Prostate gland (tissue), 2 donors: ENCODE measurements at regions not wholly inside any gene's neighbourhood (a gene's known extent, or its start where the extent isn't known, plus 50 kb on each side); places are given as distances from the start of the nearest gene placed in this dataset.

Experiments
- CTCF ChIP-seq, 4 experiments: fragments of 200-600 bp in 2 of 4; fragments of 450-650 bp in 2 of 4; sonication (generic) in 2 of 4; IDR thresholded peaks; 1 replicate in 3 of 4; 2 replicates in 1 of 4; pipeline ENCODE4 v1.5.1; 2016 to 2019; ENCODE audit warnings: antibody characterized with exemption in 4 of 4, mild to moderate bottlenecking in 2 of 4, moderate library complexity in 2 of 4
- POLR2A ChIP-seq: fragments of 450-650 bp; IDR thresholded peaks from one replicate; pipeline ENCODE4 v1.6.1; 2016; ENCODE audit warnings: antibody characterized with exemption, mild to moderate bottlenecking
- POLR2AphosphoS5 ChIP-seq: sonication (generic); formaldehyde crosslinking; IDR thresholded peaks from one replicate; pipeline ENCODE4 v1.6.1; 2017; ENCODE audit warnings: antibody characterized with exemption

- TF ChIP-seq CTCF (IDR thresholded peaks at IDR 0.05) (no peak), POLR2AphosphoS5 (no peak), POLR2A (no peak)
Measured at GRCh38 chr10:109456566-109457301, 466.6 kb downstream of the XPNPEP1 start.
